SK-N-SH treated with all-trans-retinoic acid at 6 μM for 48 hours (cell line): ENCODE measurements at regions not wholly inside any gene's neighbourhood (a gene's known extent, or its start where the extent isn't known, plus 50 kb on each side); places are given as distances from the start of the nearest gene placed in this dataset.

ENCODE experiments used
- ARNTL ChIP-seq: fragments of 450-650 bp; formaldehyde crosslinking; IDR thresholded peaks from 2 replicates; pipeline ENCODE4 v1.5.0; 2020; ENCODE audit warnings: low read depth, mild to moderate bottlenecking, moderate library complexity, borderline replicate concordance
- BACH2 ChIP-seq: fragments of 250-450 bp; sonication (Bioruptor Pico); IDR thresholded peaks from 2 replicates; pipeline ENCODE4 v1.9.0; 2021; ENCODE audit warnings: mild to moderate bottlenecking, borderline replicate concordance
- CREB5 ChIP-seq: fragments of 250-450 bp; sonication (Bioruptor Pico); IDR thresholded peaks from 2 replicates; pipeline ENCODE4 v1.5.1; 2020; ENCODE audit warnings: low read depth, mild to moderate bottlenecking, moderate library complexity
- ESRRG ChIP-seq: fragments of 250-450 bp; sonication (Bioruptor Pico); IDR thresholded peaks from 2 replicates; pipeline ENCODE4 v1.6.1; 2021; ENCODE audit warnings: mild to moderate bottlenecking
- SNAI2 ChIP-seq: fragments of 250-450 bp; sonication (Bioruptor Pico); IDR thresholded peaks from 2 replicates; pipeline ENCODE4 v1.5.0; 2020; ENCODE audit warnings: mild to moderate bottlenecking, moderate library complexity
- TOX ChIP-seq: fragments of 250-450 bp; sonication (Bioruptor Pico); IDR thresholded peaks from 2 replicates; pipeline ENCODE4 v1.8.0; 2021; ENCODE audit warnings: mild to moderate bottlenecking, moderate library complexity, borderline replicate concordance
- ZC3H10 ChIP-seq: fragments of 250-450 bp; sonication (Bioruptor Pico); IDR thresholded peaks from 2 replicates; pipeline ENCODE4 v1.5.1; 2021; ENCODE audit warnings: mild to moderate bottlenecking, moderate library complexity
- ZNF8 ChIP-seq: fragments of 450-650 bp; formaldehyde crosslinking; IDR thresholded peaks from 2 replicates; pipeline ENCODE4 v1.5.0; 2020; ENCODE audit warnings: mild to moderate bottlenecking, moderate library complexity
- TF ChIP-seq, protein P1 (sequence below): fragments of 250-450 bp; sonication (Bioruptor Pico); IDR thresholded peaks from 2 replicates; pipeline ENCODE4 v1.5.1; 2021; ENCODE audit warnings: mild to moderate bottlenecking, moderate library complexity

DNA sequence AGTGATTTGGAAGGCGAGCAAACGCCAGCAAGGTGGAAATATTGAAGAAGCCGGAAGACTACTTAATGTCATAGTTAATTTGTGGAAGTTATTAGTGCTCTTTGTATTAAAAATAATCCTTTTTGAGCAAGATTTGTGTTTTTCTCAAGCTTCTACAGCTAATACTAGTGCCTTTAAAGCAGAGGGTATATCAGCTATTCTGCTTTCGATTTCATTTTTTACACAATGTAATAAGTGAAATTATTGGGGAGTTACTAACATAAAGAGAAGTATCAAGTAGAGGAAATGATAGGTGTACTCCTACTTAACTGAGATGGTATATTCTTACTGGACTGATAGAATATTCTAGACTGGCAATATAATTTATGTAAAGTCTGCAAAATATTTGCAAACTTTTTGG lies 392.4 kb upstream of the DCN start:
- TF ChIP-seq ZC3H10: no peak
- no peak for TF ChIP-seq SNAI2 (CRISPR knock-in tag)
- TF ChIP-seq CREB5 (CRISPR knock-in tag): no peak
- no peak for TF ChIP-seq ARNTL
- TF ChIP-seq, protein P1, sequence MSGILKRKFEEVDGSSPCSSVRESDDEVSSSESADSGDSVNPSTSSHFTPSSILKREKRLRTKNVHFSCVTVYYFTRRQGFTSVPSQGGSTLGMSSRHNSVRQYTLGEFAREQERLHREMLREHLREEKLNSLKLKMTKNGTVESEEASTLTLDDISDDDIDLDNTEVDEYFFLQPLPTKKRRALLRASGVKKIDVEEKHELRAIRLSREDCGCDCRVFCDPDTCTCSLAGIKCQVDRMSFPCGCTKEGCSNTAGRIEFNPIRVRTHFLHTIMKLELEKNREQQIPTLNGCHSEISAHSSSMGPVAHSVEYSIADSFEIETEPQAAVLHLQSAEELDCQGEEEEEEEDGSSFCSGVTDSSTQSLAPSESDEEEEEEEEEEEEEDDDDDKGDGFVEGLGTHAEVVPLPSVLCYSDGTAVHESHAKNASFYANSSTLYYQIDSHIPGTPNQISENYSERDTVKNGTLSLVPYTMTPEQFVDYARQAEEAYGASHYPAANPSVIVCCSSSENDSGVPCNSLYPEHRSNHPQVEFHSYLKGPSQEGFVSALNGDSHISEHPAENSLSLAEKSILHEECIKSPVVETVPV (CRISPR knock-in tag): no peak
- no peak for TF ChIP-seq BACH2 (CRISPR knock-in tag)
- no peak for TF ChIP-seq ZNF8
- TF ChIP-seq ESRRG (CRISPR knock-in tag): no peak
- TF ChIP-seq TOX (CRISPR knock-in tag): no peak
